ENCODE measurements at regions not wholly inside any gene's neighbourhood (a gene's known extent, or its start where the extent isn't known, plus 50 kb on each side); places are given as distances from the start of the nearest gene placed in this dataset.

DNA sequence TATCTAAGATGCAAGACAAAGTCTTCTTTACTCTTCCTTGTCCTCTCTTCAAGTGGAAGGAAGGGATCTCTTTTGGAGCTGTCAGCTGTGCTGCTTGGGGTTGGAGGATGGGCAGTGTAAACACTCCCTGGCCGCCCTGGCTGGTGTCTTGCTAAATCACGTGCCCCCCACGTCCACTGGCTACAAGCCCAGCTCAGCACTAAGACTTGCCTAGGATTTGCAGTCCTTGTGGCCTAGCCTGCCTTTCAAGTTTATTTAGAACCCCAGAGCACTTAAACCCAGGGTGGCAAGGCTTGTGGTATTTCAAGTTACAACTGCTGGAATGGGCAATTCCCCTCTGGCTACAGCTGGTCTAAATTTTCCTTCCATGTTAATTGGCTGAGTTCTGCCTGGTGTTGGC lies 272.4 kb upstream of the MYO3A start:
- Histone ChIP-seq H3K27ac (ENCODE audit: low read depth in 1 of 2, low read length in 2 of 2) (no peak overlapping the region), H2AFZ (ENCODE audit: insufficient read depth, low read depth, low read length, poor library complexity, severe bottlenecking) (no peak overlapping the region), H4K20me1 (ENCODE audit: insufficient read depth, low read length) (no peaks in the 10 kb centered on the region), H3K79me2 (ENCODE audit: insufficient read depth, low read length) (no peaks in the 10 kb centered on the region), H3K4me2 (replicated peaks; ENCODE audit: extremely low read depth, low read length, poor library complexity, severe bottlenecking) (no peak overlapping the region), H3K36me3 (replicated peaks in 1 of 2; ENCODE audit: control insufficient read depth in 1 of 2, insufficient read depth in 2 of 2, low read length in 2 of 2) (no peaks in the 10 kb centered on the region), H3K27me3 (ENCODE audit: control insufficient read depth in 2 of 2, insufficient read depth in 2 of 2, low read length in 2 of 2) (no peaks in the 10 kb centered on the region), H3K9ac (ENCODE audit: insufficient read depth, low read length, poor library complexity, severe bottlenecking) (no peak overlapping the region), H3K9me3 (replicated peaks in 1 of 2; ENCODE audit: control insufficient read depth in 1 of 2, insufficient read depth in 1 of 2, low read length in 2 of 2) (no peaks in the 10 kb centered on the region), H3K4me1 (ENCODE audit: control insufficient read depth in 1 of 2, insufficient read depth in 2 of 2, low read length in 2 of 2) (no peaks in the 10 kb centered on the region), H3K4me3 (replicated peaks in 1 of 3; ENCODE audit: low read depth in 2 of 3, low read length in 3 of 3) (no peak overlapping the region)
- Mint-ChIP-seq H3K9me3 (peaks cover 0 to 7% (median 4%) of the 10 kb centered on the region in 7 donors), H3K27ac (no peak overlapping the region), H3K36me3 (no peaks in the 10 kb centered on the region), H3K4me1 (no peaks in the 10 kb centered on the region), H3K4me3 (no peak overlapping the region), H3K27me3 (ENCODE audit: low read depth in 3 of 3) (peaks cover 0 to 2% (median 0%) of the 10 kb centered on the region in 3 donors)
- intact Hi-C loops (cut with micrococcal nuclease) = no loop called here
- TF ChIP-seq, protein P1, sequence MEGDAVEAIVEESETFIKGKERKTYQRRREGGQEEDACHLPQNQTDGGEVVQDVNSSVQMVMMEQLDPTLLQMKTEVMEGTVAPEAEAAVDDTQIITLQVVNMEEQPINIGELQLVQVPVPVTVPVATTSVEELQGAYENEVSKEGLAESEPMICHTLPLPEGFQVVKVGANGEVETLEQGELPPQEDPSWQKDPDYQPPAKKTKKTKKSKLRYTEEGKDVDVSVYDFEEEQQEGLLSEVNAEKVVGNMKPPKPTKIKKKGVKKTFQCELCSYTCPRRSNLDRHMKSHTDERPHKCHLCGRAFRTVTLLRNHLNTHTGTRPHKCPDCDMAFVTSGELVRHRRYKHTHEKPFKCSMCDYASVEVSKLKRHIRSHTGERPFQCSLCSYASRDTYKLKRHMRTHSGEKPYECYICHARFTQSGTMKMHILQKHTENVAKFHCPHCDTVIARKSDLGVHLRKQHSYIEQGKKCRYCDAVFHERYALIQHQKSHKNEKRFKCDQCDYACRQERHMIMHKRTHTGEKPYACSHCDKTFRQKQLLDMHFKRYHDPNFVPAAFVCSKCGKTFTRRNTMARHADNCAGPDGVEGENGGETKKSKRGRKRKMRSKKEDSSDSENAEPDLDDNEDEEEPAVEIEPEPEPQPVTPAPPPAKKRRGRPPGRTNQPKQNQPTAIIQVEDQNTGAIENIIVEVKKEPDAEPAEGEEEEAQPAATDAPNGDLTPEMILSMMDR (IDR thresholded peaks at IDR 0.05) = no peak
- DNase-seq = no peak
- WGBS (ENCODE audit: insufficient coverage) = 100% methylated on average over 1 of the region's 3 CpGs

DNA sequence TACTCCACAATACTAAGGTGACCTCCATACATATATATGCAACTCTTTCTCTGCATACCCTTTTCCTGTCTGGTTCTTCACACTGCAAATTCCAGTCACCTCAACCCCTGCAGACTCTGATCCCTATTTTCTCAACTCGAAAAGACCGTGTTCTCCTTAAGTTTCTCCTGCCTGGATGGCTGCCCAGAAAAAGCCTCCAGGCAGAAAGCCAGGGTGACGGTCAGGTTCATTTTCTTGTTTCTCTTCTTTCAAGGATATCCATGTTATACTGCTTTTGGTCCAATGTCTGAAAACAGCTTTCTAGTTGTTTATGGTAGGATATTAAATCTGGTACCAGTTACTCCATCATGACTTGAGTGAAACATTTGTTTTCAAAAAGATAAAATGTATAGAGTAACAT lies 267.8 kb upstream of the MYO3A start:
- Mint-ChIP-seq H3K9me3 (peaks cover 0 to 6% (median 2%) of the 10 kb centered on the region in 7 donors), H3K27me3 (ENCODE audit: low read depth in 3 of 3) (peaks cover 0 to 2% (median 2%) of the 10 kb centered on the region in 3 donors), H3K36me3 (no peaks in the 10 kb centered on the region), H3K4me3 (no peak overlapping the region), H3K27ac (no peak overlapping the region), H3K4me1 (no peaks in the 10 kb centered on the region)
- Histone ChIP-seq H4K20me1 (ENCODE audit: insufficient read depth, low read length) (no peaks in the 10 kb centered on the region), H3K79me2 (ENCODE audit: insufficient read depth, low read length) (no peaks in the 10 kb centered on the region), H2AFZ (ENCODE audit: insufficient read depth, low read depth, low read length, poor library complexity, severe bottlenecking) (no peak overlapping the region), H3K36me3 (replicated peaks in 1 of 2; ENCODE audit: control insufficient read depth in 1 of 2, insufficient read depth in 2 of 2, low read length in 2 of 2) (no peaks in the 10 kb centered on the region), H3K4me2 (replicated peaks; ENCODE audit: extremely low read depth, low read length, poor library complexity, severe bottlenecking) (no peak overlapping the region), H3K9ac (ENCODE audit: insufficient read depth, low read length, poor library complexity, severe bottlenecking) (no peak overlapping the region), H3K4me1 (ENCODE audit: control insufficient read depth in 1 of 2, insufficient read depth in 2 of 2, low read length in 2 of 2) (no peaks in the 10 kb centered on the region), H3K4me3 (replicated peaks in 1 of 3; ENCODE audit: low read depth in 2 of 3, low read length in 3 of 3) (no peak overlapping the region), H3K27me3 (ENCODE audit: control insufficient read depth in 2 of 2, insufficient read depth in 2 of 2, low read length in 2 of 2) (no peaks in the 10 kb centered on the region), H3K9me3 (replicated peaks in 1 of 2; ENCODE audit: control insufficient read depth in 1 of 2, insufficient read depth in 1 of 2, low read length in 2 of 2) (no peaks in the 10 kb centered on the region), H3K27ac (ENCODE audit: low read depth in 1 of 2, low read length in 2 of 2) (no peak overlapping the region)
- WGBS (ENCODE audit: insufficient coverage) = 94% methylated on average over 2 of the region's 3 CpGs
- DNase-seq = no peak
- TF ChIP-seq, protein P1 (IDR thresholded peaks at IDR 0.05) = no peak
- intact Hi-C loops (cut with micrococcal nuclease) = no loop called here
